ENCODE measurements at regions not wholly inside any gene's neighbourhood (a gene's known extent, or its start where the extent isn't known, plus 50 kb on each side); places are given as distances from the start of the nearest gene placed in this dataset.

DNA sequence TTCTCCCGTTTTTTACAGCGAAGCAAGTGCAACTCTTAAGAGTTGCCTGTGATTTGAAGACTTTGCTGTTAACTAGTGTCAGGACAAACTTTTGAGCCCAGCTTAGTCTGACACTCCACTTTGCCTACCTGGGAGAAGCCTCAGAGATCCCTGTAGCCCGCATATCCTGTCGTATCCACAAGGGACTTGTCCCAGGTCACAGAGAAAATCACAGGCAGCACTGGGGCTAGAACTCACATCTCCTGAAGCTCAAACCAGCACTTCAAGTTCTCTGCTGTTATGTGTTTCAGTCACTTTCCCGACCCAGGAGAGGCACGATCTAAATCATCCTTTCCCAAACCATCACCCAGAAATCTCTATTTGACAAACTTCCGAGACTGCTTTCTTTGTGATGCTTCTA, 584.5 kb downstream of the ACTL7B start:
- TF ChIP-seq, protein P1, sequence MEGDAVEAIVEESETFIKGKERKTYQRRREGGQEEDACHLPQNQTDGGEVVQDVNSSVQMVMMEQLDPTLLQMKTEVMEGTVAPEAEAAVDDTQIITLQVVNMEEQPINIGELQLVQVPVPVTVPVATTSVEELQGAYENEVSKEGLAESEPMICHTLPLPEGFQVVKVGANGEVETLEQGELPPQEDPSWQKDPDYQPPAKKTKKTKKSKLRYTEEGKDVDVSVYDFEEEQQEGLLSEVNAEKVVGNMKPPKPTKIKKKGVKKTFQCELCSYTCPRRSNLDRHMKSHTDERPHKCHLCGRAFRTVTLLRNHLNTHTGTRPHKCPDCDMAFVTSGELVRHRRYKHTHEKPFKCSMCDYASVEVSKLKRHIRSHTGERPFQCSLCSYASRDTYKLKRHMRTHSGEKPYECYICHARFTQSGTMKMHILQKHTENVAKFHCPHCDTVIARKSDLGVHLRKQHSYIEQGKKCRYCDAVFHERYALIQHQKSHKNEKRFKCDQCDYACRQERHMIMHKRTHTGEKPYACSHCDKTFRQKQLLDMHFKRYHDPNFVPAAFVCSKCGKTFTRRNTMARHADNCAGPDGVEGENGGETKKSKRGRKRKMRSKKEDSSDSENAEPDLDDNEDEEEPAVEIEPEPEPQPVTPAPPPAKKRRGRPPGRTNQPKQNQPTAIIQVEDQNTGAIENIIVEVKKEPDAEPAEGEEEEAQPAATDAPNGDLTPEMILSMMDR (IDR thresholded peaks at IDR 0.05): no peak
- TF ChIP-seq POLR2A (IDR thresholded peaks at IDR 0.05): no peak
